ENCODE measurements at regions not wholly inside any gene's neighbourhood (a gene's known extent, or its start where the extent isn't known, plus 50 kb on each side); places are given as distances from the start of the nearest gene placed in this dataset.
"Not testable (repeated sequence)": the region's sequence is repeated elsewhere in the genome, so short reads cannot be mapped to it uniquely, and the experiment has no call there.

DNA sequence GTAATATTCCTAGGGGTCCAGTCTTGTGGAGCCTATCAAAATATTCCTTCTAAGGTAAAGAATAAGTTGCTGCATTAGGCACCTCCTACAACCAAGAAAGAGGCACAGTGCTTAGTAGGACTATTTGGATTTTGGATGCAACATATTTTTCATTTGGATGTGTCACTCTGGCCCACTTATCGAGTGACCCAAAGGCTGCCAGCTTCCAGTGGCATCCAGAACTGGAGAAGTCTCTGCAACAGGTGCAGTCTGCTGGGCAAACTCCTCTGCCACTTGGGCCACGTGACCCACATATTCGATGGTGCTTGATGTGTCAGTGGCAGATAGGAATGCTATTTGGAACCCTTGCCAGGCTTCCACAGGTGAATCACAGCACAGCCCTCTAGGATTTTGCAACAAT is 151.7 kb downstream of the RBMY1A1 start:
- BruUV-seq (replicated peaks); dilution Hi-C loops (cut with MboI; ENCODE audit: extremely low pct_ligation_motif_present, low sequenced_read_pairs); H3K9me3 ChIP-seq (replicated peaks; ENCODE audit: control insufficient read depth, insufficient read depth, low read length); DNase-seq (ENCODE audit: low read depth, low spot score); H3K9ac ChIP-seq (replicated peaks; ENCODE audit: extremely low read depth, insufficient read depth, low read length); H3K27me3 ChIP-seq (ENCODE audit: control insufficient read depth in 2 of 2, insufficient read depth in 2 of 2, low read length in 2 of 2); H3K36me3 ChIP-seq (ENCODE audit: control insufficient read depth in 2 of 2, extremely low read depth in 1 of 2, insufficient read depth in 2 of 2, low read length in 2 of 2); POLR2A ChIA-PET; H3K4me2 ChIP-seq (ENCODE audit: insufficient read depth, low read length); H3K9me1 ChIP-seq (replicated peaks; ENCODE audit: control insufficient read depth, extremely low read depth, insufficient read depth, low read length); H3K4me1 ChIP-seq (ENCODE audit: control insufficient read depth, extremely low read depth, insufficient read depth, low read length); intact Hi-C loops (cut with micrococcal nuclease); H4K20me1 ChIP-seq (replicated peaks; ENCODE audit: control insufficient read depth, extremely low read depth, insufficient read depth, low read length); FAIRE-seq; CTCF ChIA-PET; H3K27ac ChIP-seq (ENCODE audit: insufficient read depth, low read depth, low read length); H3K79me2 ChIP-seq (ENCODE audit: control insufficient read depth, insufficient read depth, low read length); H3K4me3 ChIP-seq (replicated peaks in 1 of 3; ENCODE audit: insufficient read depth in 1 of 3, low read depth in 1 of 3, low read length in 3 of 3); H2AFZ ChIP-seq (ENCODE audit: low read depth, low read length): not testable (repeated sequence)

DNA sequence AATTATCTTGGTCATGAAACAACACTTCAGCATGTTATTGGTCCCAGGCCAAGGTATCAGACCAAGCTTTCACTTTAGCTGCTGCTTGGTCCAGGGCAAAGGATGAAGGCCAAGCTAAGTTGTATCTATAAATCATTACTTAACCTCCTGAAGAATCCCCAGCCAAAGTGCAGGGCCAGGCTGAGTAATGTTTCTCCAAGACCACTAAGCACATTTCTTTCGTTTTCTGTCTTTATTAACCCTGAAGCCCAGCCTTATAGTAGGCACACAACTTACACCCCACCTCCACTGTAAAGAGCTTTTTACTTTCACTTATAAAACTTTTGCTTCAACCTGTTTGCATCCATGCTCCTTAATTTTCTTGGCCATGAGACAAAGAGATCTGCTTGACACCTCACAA is 167.3 kb downstream of the RBMY1A1 start:
- H2AFZ ChIP-seq (ENCODE audit: low read depth, low read length); dilution Hi-C loops (cut with MboI; ENCODE audit: extremely low pct_ligation_motif_present, low sequenced_read_pairs); H3K79me2 ChIP-seq (ENCODE audit: control insufficient read depth, insufficient read depth, low read length); intact Hi-C loops (cut with micrococcal nuclease); FAIRE-seq; BruUV-seq (replicated peaks); CTCF ChIA-PET; H3K9me3 ChIP-seq (replicated peaks; ENCODE audit: control insufficient read depth, insufficient read depth, low read length); H3K4me1 ChIP-seq (ENCODE audit: control insufficient read depth, extremely low read depth, insufficient read depth, low read length); H3K9ac ChIP-seq (replicated peaks; ENCODE audit: extremely low read depth, insufficient read depth, low read length); H3K9me1 ChIP-seq (replicated peaks; ENCODE audit: control insufficient read depth, extremely low read depth, insufficient read depth, low read length); H3K4me3 ChIP-seq (replicated peaks in 1 of 3; ENCODE audit: insufficient read depth in 1 of 3, low read depth in 1 of 3, low read length in 3 of 3); H3K27ac ChIP-seq (ENCODE audit: insufficient read depth, low read depth, low read length); DNase-seq (ENCODE audit: low read depth, low spot score); H3K36me3 ChIP-seq (ENCODE audit: control insufficient read depth in 2 of 2, extremely low read depth in 1 of 2, insufficient read depth in 2 of 2, low read length in 2 of 2); H3K4me2 ChIP-seq (ENCODE audit: insufficient read depth, low read length); H4K20me1 ChIP-seq (replicated peaks; ENCODE audit: control insufficient read depth, extremely low read depth, insufficient read depth, low read length); POLR2A ChIA-PET; H3K27me3 ChIP-seq (ENCODE audit: control insufficient read depth in 2 of 2, insufficient read depth in 2 of 2, low read length in 2 of 2): not testable (repeated sequence)

DNA sequence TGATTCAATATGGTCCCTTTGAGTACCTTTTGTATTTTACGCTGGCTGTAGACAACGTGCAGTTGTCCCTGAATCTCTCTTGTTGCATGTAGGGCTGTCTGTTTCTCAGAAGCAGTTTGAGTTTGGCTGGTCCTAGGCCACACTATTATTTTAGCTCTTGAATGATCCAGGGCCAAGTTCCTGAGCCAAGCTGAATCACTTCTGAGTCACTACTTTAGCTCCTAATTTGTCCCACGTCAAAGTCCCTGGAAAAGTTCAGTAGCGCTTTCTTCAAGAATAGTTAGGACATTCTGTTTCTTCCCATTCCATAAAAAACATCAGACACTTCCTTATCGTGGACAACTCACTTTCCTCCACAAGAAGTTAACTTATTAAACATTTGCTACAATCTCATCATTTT is 168.2 kb downstream of the RBMY1A1 start:
- peak; percentile 48 for FAIRE-seq
- H3K4me3 ChIP-seq (replicated peaks in 1 of 3; ENCODE audit: insufficient read depth in 1 of 3, low read depth in 1 of 3, low read length in 3 of 3); intact Hi-C loops (cut with micrococcal nuclease); H3K27ac ChIP-seq (ENCODE audit: insufficient read depth, low read depth, low read length); POLR2A ChIA-PET; H3K4me2 ChIP-seq (ENCODE audit: insufficient read depth, low read length); H3K4me1 ChIP-seq (ENCODE audit: control insufficient read depth, extremely low read depth, insufficient read depth, low read length); H4K20me1 ChIP-seq (replicated peaks; ENCODE audit: control insufficient read depth, extremely low read depth, insufficient read depth, low read length); H3K36me3 ChIP-seq (ENCODE audit: control insufficient read depth in 2 of 2, extremely low read depth in 1 of 2, insufficient read depth in 2 of 2, low read length in 2 of 2); H3K9me3 ChIP-seq (replicated peaks; ENCODE audit: control insufficient read depth, insufficient read depth, low read length); CTCF ChIA-PET; H3K9me1 ChIP-seq (replicated peaks; ENCODE audit: control insufficient read depth, extremely low read depth, insufficient read depth, low read length); dilution Hi-C loops (cut with MboI; ENCODE audit: extremely low pct_ligation_motif_present, low sequenced_read_pairs); H3K9ac ChIP-seq (replicated peaks; ENCODE audit: extremely low read depth, insufficient read depth, low read length); DNase-seq (ENCODE audit: low read depth, low spot score); H3K27me3 ChIP-seq (ENCODE audit: control insufficient read depth in 2 of 2, insufficient read depth in 2 of 2, low read length in 2 of 2); H2AFZ ChIP-seq (ENCODE audit: low read depth, low read length); H3K79me2 ChIP-seq (ENCODE audit: control insufficient read depth, insufficient read depth, low read length); BruUV-seq (replicated peaks): not testable (repeated sequence)

All from endothelial cell of umbilical vein (primary cell).